HG03103 (cell line): ENCODE measurements at regions not wholly inside any gene's neighbourhood (a gene's known extent, or its start where the extent isn't known, plus 50 kb on each side); places are given as distances from the start of the nearest gene placed in this dataset.
"Not testable (repeated sequence)": the region's sequence is repeated elsewhere in the genome, so short reads cannot be mapped to it uniquely, and the experiment has no call there.

Experiments
- ATAC-seq: cut with Tn5 transposase; IDR thresholded peaks from one replicate; pipeline ENCODE4 v1.9.1; 2021; ENCODE audit warnings: low read depth; ENCODE audit not compliant: unreplicated experiment

GRCh38 chr2:2734308-2734707 lies 403.2 kb upstream of the MYT1L start:
- no peak for ATAC-seq

- ATAC-seq: no peak
These were observed 402.7 kb upstream of the MYT1L start for GRCh38 chr2:2733818-2734217.

GRCh38 chr2:2732331-2733119 lies 401.4 kb upstream of the MYT1L start:
- ATAC-seq: no peak

GRCh38 chr2:2731816-2732284 lies 400.8 kb upstream of the MYT1L start:
- no peak for ATAC-seq

GRCh38 chr2:2731101-2731815 lies 400.2 kb upstream of the MYT1L start:
- ATAC-seq: no peak

- ATAC-seq: no peak
These were observed 399.3 kb upstream of the MYT1L start for GRCh38 chr2:2730301-2730833.

GRCh38 chr2:2729246-2729645 lies 398.2 kb upstream of the MYT1L start:
- no peak for ATAC-seq

GRCh38 chr2:2728635-2729034 lies 397.6 kb upstream of the MYT1L start:
- no peak for ATAC-seq

- no peak for ATAC-seq
These were observed 396.9 kb upstream of the MYT1L start for GRCh38 chr2:2727876-2728511.

- ATAC-seq: no peak
These were observed 395.1 kb upstream of the MYT1L start for GRCh38 chr2:2726163-2726562.

GRCh38 chr2:2723064-2723463 lies 392.0 kb upstream of the MYT1L start:
- ATAC-seq: no peak

GRCh38 chr2:2721296-2721835 lies 390.3 kb upstream of the MYT1L start:
- no peak for ATAC-seq

- ATAC-seq: not testable (repeated sequence)
These were observed 389.7 kb upstream of the MYT1L start for GRCh38 chr2:2720806-2721205.

- ATAC-seq: no peak
These were observed 389.3 kb upstream of the MYT1L start for GRCh38 chr2:2720351-2720750.

GRCh38 chr2:2719781-2720180 lies 388.7 kb upstream of the MYT1L start:
- ATAC-seq: no peak

- ATAC-seq: no peak
These were observed 387.9 kb upstream of the MYT1L start for GRCh38 chr2:2719015-2719414.

GRCh38 chr2:2717406-2717805 lies 386.3 kb upstream of the MYT1L start:
- no peak for ATAC-seq

GRCh38 chr2:2716771-2717170 lies 385.7 kb upstream of the MYT1L start:
- no peak for ATAC-seq

GRCh38 chr2:2715036-2715818 lies 384.2 kb upstream of the MYT1L start:
- ATAC-seq: no peak

GRCh38 chr2:2714408-2714807 lies 383.3 kb upstream of the MYT1L start:
- no peak for ATAC-seq
